Panc1 (cell line): ENCODE measurements at regions not wholly inside any gene's neighbourhood (a gene's known extent, or its start where the extent isn't known, plus 50 kb on each side); places are given as distances from the start of the nearest gene placed in this dataset.
A peak's percentile ranks its signal among the peaks of the same experiment; 100 is the strongest.

ENCODE experiments used
- ATAC-seq: fragments of 200-7000 bp; cut with Tn5 transposase; 2 replicates; pipeline ENCODE4 v1.9.1; 2020; ENCODE audit warnings: mild to moderate bottlenecking, moderate library complexity
- BruUV-seq: library from RNA; stranded (reverse); fragments of 400-500 nt; replicated peaks from 2 replicates; lab custom pipeline; 2021; lab: Mats Ljungman, UMichigan
- CTCF ChIA-PET: fragments of 300-600 bp; sonication (Branson Sonifier 250); formaldehyde crosslinking; loops from one replicate; lab custom pipeline; 2022; ENCODE audit warnings: antibody characterized with exemption; lab: Charles Lee
- POLR2A ChIA-PET: fragments of 300-600 bp; sonication (Branson Sonifier 250); formaldehyde crosslinking; loops from one replicate; lab custom pipeline; 2022; ENCODE audit warnings: antibody characterized with exemption; lab: Charles Lee
- DNase-seq: peaks from one replicate; pipeline ENCODE4 v3.0.0-alpha.2; 2010; ENCODE audit warnings: low read depth, low spot score
- H3K27ac ChIP-seq: 2 replicates; pipeline ENCODE4 v1.5.1; 2011; ENCODE audit warnings: mild to moderate bottlenecking, low read length, inconsistent platforms
- H3K27me3 ChIP-seq: fragments of 200-500 bp; sonication (Bioruptor generic); 2 replicates; pipeline ENCODE4 v1.6.0; 2014; ENCODE audit warnings: low read length, inconsistent platforms; ENCODE audit not compliant: control insufficient read depth, insufficient read depth
- H3K36me3 ChIP-seq: fragments of 200-500 bp; sonication (Bioruptor generic); 2 replicates; pipeline ENCODE4 v1.5.1; 2014; ENCODE audit warnings: inconsistent platforms, mild to moderate bottlenecking, low read length, moderate library complexity; ENCODE audit not compliant: control insufficient read depth, insufficient read depth
- H3K4me1 ChIP-seq: 2 replicates; pipeline ENCODE4 v1.5.1; 2011; ENCODE audit warnings: inconsistent platforms, mild to moderate bottlenecking, low read length, moderate library complexity; ENCODE audit not compliant: control insufficient read depth, insufficient read depth
- H3K4me3 ChIP-seq, 2 experiments: 2 replicates each; pipeline ENCODE4 v1.5.1; 2011 to 2012; ENCODE audit warnings: low read depth in 2 of 2, low read length in 2 of 2, mild to moderate bottlenecking in 2 of 2, inconsistent platforms in 1 of 2, moderate library complexity in 1 of 2
- H3K9me3 ChIP-seq: fragments of 200-500 bp; sonication (Bioruptor generic); 2 replicates; pipeline ENCODE4 v1.5.1; 2014; ENCODE audit warnings: low read depth, mild to moderate bottlenecking, inconsistent platforms, low read length, moderate library complexity; ENCODE audit not compliant: control insufficient read depth, insufficient read depth
- POLR2AphosphoS5 ChIP-seq: IDR thresholded peaks from 2 replicates; pipeline ENCODE4 v1.6.1; 2012; ENCODE audit warnings: mild to moderate bottlenecking, low read depth, low read length, moderate library complexity
- REST ChIP-seq, 2 experiments: IDR thresholded peaks; 2 replicates each; pipeline ENCODE4 v1.6.1; 2011 to 2012; ENCODE audit warnings: low read depth in 2 of 2, control low read depth in 1 of 2, low read length in 1 of 2, mild to moderate bottlenecking in 1 of 2, moderate library complexity in 1 of 2; ENCODE audit not compliant: insufficient read depth in 1 of 2
- SIN3A ChIP-seq: IDR thresholded peaks from 2 replicates; pipeline ENCODE4 v1.6.1; 2012; ENCODE audit warnings: low read depth, mild to moderate bottlenecking, low read length, moderate library complexity, borderline replicate concordance; ENCODE audit not compliant: insufficient read depth
- TCF7L2 ChIP-seq: IDR thresholded peaks from 2 replicates; pipeline ENCODE4 v1.6.1; 2011; ENCODE audit warnings: mild to moderate bottlenecking, low read depth, low read length, inconsistent platforms
- in situ Hi-C: cut with HindIII; loops from 2 replicates; pipeline ENCODE4 v1.10.0; 2016; ENCODE audit warnings: low sequenced_read_pairs, low pct_unique_long_range_greater_than_20kb
- intact Hi-C: fragments of 100-400 bp; cut with micrococcal nuclease; formaldehyde crosslinking; loops from one replicate; pipeline ENCODE4 v1.10.0; 2022; ENCODE audit not compliant: unreplicated experiment
- TF ChIP-seq, protein P1 (sequence below): fragments of 450-650 bp; IDR thresholded peaks from 2 replicates; pipeline ENCODE4 v1.5.1; 2017; ENCODE audit warnings: mild to moderate bottlenecking

- peaks cover 23% of the 10 kb centered on the region for H3K4me1 ChIP-seq
- intact Hi-C loops (no loop called here), in situ Hi-C loops (loop anchor here (25.0 kb wide), 1 partner anchor 162 kb away; the partner anchor contains the start of gene RIPK4)
- peak overlapping the region; percentile 71 for H3K27ac ChIP-seq
- TF ChIP-seq SIN3A = no peak
- TF ChIP-seq, protein P1, sequence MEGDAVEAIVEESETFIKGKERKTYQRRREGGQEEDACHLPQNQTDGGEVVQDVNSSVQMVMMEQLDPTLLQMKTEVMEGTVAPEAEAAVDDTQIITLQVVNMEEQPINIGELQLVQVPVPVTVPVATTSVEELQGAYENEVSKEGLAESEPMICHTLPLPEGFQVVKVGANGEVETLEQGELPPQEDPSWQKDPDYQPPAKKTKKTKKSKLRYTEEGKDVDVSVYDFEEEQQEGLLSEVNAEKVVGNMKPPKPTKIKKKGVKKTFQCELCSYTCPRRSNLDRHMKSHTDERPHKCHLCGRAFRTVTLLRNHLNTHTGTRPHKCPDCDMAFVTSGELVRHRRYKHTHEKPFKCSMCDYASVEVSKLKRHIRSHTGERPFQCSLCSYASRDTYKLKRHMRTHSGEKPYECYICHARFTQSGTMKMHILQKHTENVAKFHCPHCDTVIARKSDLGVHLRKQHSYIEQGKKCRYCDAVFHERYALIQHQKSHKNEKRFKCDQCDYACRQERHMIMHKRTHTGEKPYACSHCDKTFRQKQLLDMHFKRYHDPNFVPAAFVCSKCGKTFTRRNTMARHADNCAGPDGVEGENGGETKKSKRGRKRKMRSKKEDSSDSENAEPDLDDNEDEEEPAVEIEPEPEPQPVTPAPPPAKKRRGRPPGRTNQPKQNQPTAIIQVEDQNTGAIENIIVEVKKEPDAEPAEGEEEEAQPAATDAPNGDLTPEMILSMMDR = no peak
- no peak for TF ChIP-seq REST (IDR thresholded peaks at IDR 0.05; ENCODE audit: insufficient read depth in 1 of 2, low read depth in 2 of 2, low read length in 1 of 2)
- POLR2A ChIA-PET = no interaction called here
- H3K9me3 ChIP-seq = no peaks in the 10 kb centered on the region
- DNase-seq (no peak), ATAC-seq (no peak)
- no TSS peak for BruUV-seq
- CTCF ChIA-PET = no interaction called here
- no peaks in the 10 kb centered on the region for H3K36me3 ChIP-seq
- H3K27me3 ChIP-seq = no peaks in the 10 kb centered on the region
- H3K4me3 ChIP-seq = no peak overlapping the region
Observed at GRCh38 chr21:41600116-41600515, 92.2 kb upstream of the TMPRSS2 start.

GRCh38 chr21:41598561-41599431, 90.8 kb upstream of the TMPRSS2 start:
- no peaks in the 10 kb centered on the region for H3K9me3 ChIP-seq
- DNase-seq (no peak), ATAC-seq (no peak)
- no TSS peak for BruUV-seq
- H3K27me3 ChIP-seq = no peaks in the 10 kb centered on the region
- TF ChIP-seq SIN3A (no peak), POLR2AphosphoS5 (no peak), REST (IDR thresholded peaks at IDR 0.05; ENCODE audit: insufficient read depth in 1 of 2, low read depth in 2 of 2, low read length in 1 of 2) (no peak), TCF7L2 (no peak)
- TF ChIP-seq, protein P1 = no peak
- in situ Hi-C loops = no loop called here
- no peaks in the 10 kb centered on the region for H3K36me3 ChIP-seq
- H3K4me1 ChIP-seq = peaks cover 20% of the 10 kb centered on the region
- intact Hi-C loops = no loop called here
- H3K27ac ChIP-seq = peak overlapping the region; percentile 39; the same call in 1 of the 2 replicates
- POLR2A ChIA-PET = interaction anchor here (0.6 to 0.7 kb wide), 2 partner anchors 180 to 211 kb away, joined by 4 to 5 read pairs; no protein-coding TSS in a partner anchor
- H3K4me3 ChIP-seq = no peak overlapping the region
- CTCF ChIA-PET = no interaction called here
